MM.1S (cell line): ENCODE measurements at regions not wholly inside any gene's neighbourhood (a gene's known extent, or its start where the extent isn't known, plus 50 kb on each side); places are given as distances from the start of the nearest gene placed in this dataset.

Experiments used
- DNase-seq: peaks from one replicate; pipeline ENCODE4 v3.0.0-alpha.2; 2015
- H2AFZ ChIP-seq: fragments of 300-600 bp; sonication (generic); 2 replicates; pipeline ENCODE4 v1.6.0; 2016; ENCODE audit warnings: antibody characterized with exemption, low read length
- H3F3A ChIP-seq: fragments of 300-600 bp; sonication (generic); 2 replicates; pipeline ENCODE4 v1.6.1; 2016; ENCODE audit warnings: mild to moderate bottlenecking, antibody characterized with exemption, low read length, moderate library complexity, mixed read lengths; ENCODE audit not compliant: insufficient read depth
- H3K27ac ChIP-seq: fragments of 300-600 bp; sonication (generic); 2 replicates; pipeline ENCODE4 v1.5.1; 2016; ENCODE audit warnings: mild to moderate bottlenecking, low read length
- H3K27me3 ChIP-seq: fragments of 300-600 bp; sonication (generic); replicated peaks from 2 replicates; pipeline ENCODE4 v1.6.0; 2016; ENCODE audit warnings: low read length; ENCODE audit not compliant: insufficient read depth
- H3K36me3 ChIP-seq: fragments of 300-600 bp; sonication (generic); replicated peaks from 2 replicates; pipeline ENCODE4 v1.6.1; 2016; ENCODE audit warnings: mild to moderate bottlenecking, low read length, mixed read lengths; ENCODE audit not compliant: insufficient read depth
- H3K4me1 ChIP-seq: fragments of 300-600 bp; sonication (generic); 2 replicates; pipeline ENCODE4 v1.6.1; 2016; ENCODE audit warnings: low read length, mixed read lengths
- H3K4me2 ChIP-seq: fragments of 300-600 bp; sonication (generic); 2 replicates; pipeline ENCODE4 v1.6.0; 2016; ENCODE audit warnings: low read depth, low read length
- H3K4me3 ChIP-seq: fragments of 300-600 bp; sonication (generic); 2 replicates; pipeline ENCODE4 v1.5.1; 2016; ENCODE audit warnings: low read length, mixed read lengths
- H3K79me2 ChIP-seq: fragments of 300-600 bp; sonication (generic); 2 replicates; pipeline ENCODE4 v1.6.1; 2016; ENCODE audit warnings: mixed run types, low read length, mixed read lengths
- H3K9ac ChIP-seq: fragments of 300-600 bp; sonication (generic); 2 replicates; pipeline ENCODE4 v1.6.1; 2016; ENCODE audit warnings: low read length, mixed read lengths
- H3K9me2 ChIP-seq: fragments of 300-600 bp; sonication (generic); replicated peaks from 2 replicates; pipeline ENCODE4 v1.6.1; 2016; ENCODE audit warnings: mild to moderate bottlenecking, low read length, mixed read lengths; ENCODE audit not compliant: insufficient read depth
- H3K9me3 ChIP-seq: fragments of 300-600 bp; sonication (generic); replicated peaks from 2 replicates; pipeline ENCODE4 v1.6.1; 2016; ENCODE audit warnings: mild to moderate bottlenecking, low read length, mixed read lengths; ENCODE audit not compliant: insufficient read depth
- H4K20me1 ChIP-seq: fragments of 300-600 bp; sonication (generic); 2 replicates; pipeline ENCODE4 v1.6.1; 2016; ENCODE audit warnings: mild to moderate bottlenecking, low read length, moderate library complexity, mixed read lengths; ENCODE audit not compliant: insufficient read depth
- EZH2 ChIP-seq: fragments of 300-600 bp; sonication (generic); optimal IDR thresholded peaks from 2 replicates; pipeline ENCODE3; 2017; ENCODE audit warnings: low read depth, mild to moderate bottlenecking, antibody characterized with exemption, low read length, mixed read lengths
- EZH2phosphoT487 ChIP-seq: fragments of 300-600 bp; sonication (generic); IDR thresholded peaks from 2 replicates; pipeline ENCODE4 v1.6.1; 2018; ENCODE audit warnings: antibody characterized with exemption, low read length
- TF ChIP-seq, protein P1 (sequence below): fragments of 300-600 bp; sonication (generic); IDR thresholded peaks from 2 replicates; pipeline ENCODE4 v1.5.1; 2016; ENCODE audit warnings: antibody characterized with exemption, low read length, mixed read lengths

DNA sequence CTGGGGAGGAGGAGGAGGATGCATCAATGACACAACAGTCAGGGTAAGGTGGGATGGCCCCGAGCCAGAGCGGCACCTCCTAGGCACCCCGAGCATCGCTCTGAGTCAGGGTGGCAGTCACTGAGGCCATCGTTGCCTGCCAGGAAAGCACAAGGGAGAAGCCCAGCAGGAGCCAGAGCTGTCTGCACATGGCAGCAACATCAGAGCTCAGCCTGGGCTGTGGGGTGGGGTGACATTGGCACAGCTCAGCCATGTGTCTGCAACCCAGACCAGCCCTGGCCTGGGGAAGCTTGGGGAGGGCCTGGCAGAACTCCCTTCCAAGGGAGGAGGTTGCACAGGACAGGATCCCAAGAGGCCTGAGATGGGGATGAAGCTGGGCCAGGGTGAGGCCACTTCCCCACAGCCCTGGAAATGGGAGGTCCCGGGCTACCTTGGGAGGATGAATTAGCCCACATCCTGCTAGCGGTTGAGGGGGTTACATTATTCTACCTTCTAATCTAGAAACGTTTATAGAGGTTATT is 255.6 kb downstream of the MAFB start:
- no peak for DNase-seq
- Histone ChIP-seq H3K9ac (no peak overlapping the region), H3K4me2 (no peak overlapping the region), H3K4me3 (no peak overlapping the region), H3K27me3 (no peaks in the 10 kb centered on the region), H3K9me3 (no peaks in the 10 kb centered on the region), H3K27ac (no peak overlapping the region), H2AFZ (no peak overlapping the region), H3K79me2 (no peaks in the 10 kb centered on the region), H3K4me1 (no peaks in the 10 kb centered on the region), H3K9me2 (no peaks in the 10 kb centered on the region), H4K20me1 (no peaks in the 10 kb centered on the region), H3F3A (no peaks in the 10 kb centered on the region), H3K36me3 (no peaks in the 10 kb centered on the region)
- TF ChIP-seq, protein P1, sequence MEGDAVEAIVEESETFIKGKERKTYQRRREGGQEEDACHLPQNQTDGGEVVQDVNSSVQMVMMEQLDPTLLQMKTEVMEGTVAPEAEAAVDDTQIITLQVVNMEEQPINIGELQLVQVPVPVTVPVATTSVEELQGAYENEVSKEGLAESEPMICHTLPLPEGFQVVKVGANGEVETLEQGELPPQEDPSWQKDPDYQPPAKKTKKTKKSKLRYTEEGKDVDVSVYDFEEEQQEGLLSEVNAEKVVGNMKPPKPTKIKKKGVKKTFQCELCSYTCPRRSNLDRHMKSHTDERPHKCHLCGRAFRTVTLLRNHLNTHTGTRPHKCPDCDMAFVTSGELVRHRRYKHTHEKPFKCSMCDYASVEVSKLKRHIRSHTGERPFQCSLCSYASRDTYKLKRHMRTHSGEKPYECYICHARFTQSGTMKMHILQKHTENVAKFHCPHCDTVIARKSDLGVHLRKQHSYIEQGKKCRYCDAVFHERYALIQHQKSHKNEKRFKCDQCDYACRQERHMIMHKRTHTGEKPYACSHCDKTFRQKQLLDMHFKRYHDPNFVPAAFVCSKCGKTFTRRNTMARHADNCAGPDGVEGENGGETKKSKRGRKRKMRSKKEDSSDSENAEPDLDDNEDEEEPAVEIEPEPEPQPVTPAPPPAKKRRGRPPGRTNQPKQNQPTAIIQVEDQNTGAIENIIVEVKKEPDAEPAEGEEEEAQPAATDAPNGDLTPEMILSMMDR, result no peak
- TF ChIP-seq EZH2phosphoT487, result no peak
- no peak for TF ChIP-seq EZH2

DNA sequence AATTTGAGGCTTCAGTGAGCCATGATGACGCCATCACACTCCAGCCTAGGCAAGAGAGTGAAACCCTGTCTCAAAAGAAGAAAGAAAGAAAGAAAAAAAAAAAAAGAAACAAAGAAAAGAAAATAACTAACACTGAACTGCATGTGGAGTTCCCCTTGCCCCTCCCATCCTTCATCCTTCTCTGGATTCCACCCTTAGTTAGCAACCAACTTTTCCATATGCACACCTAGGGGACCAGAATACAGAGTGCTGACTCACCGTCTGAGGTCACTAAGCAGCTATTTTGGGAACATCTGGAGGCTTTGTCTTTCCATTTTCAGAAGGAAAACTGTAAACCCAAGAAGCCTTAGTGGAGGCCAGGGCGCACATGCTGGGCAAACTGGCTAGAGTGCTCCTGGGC is 257.4 kb downstream of the MAFB start:
- Histone ChIP-seq H3K9ac (no peak overlapping the region), H3K27me3 (no peaks in the 10 kb centered on the region), H3K27ac (no peak overlapping the region), H4K20me1 (no peaks in the 10 kb centered on the region), H3K9me3 (no peaks in the 10 kb centered on the region), H3K36me3 (no peaks in the 10 kb centered on the region), H3K79me2 (no peaks in the 10 kb centered on the region), H3F3A (no peaks in the 10 kb centered on the region), H3K4me1 (no peaks in the 10 kb centered on the region), H3K9me2 (no peaks in the 10 kb centered on the region), H3K4me2 (no peak overlapping the region), H2AFZ (no peak overlapping the region), H3K4me3 (no peak overlapping the region)
- no peak for TF ChIP-seq EZH2
- no peak for DNase-seq

DNA sequence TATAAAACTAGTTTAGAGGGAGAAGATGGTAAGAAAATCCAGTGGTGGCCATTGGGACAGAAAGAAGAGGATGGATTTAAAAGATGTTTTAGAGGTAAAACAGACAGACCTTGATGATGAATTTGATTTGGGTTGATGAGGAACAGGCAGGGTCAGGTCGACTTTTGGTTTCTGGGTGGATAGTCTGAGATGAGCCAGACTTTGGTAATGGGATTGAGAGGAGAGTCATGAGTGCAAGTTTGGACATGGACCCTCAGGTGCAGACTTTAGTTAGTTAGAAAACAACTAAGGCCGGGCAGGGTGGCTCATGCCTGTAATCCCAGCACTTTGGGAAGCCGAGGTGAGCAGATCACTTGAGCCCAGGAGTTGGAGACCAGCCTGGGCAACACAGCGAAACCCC is 257.9 kb downstream of the MAFB start:
- Histone ChIP-seq H3F3A (no peaks in the 10 kb centered on the region), H2AFZ (no peak overlapping the region), H3K27me3 (no peaks in the 10 kb centered on the region), H3K4me3 (no peak overlapping the region), H3K4me1 (no peaks in the 10 kb centered on the region), H3K27ac (no peak overlapping the region), H3K9me2 (no peaks in the 10 kb centered on the region), H3K9me3 (no peaks in the 10 kb centered on the region), H3K4me2 (no peak overlapping the region), H3K9ac (no peak overlapping the region), H3K79me2 (no peaks in the 10 kb centered on the region), H3K36me3 (no peaks in the 10 kb centered on the region), H4K20me1 (no peaks in the 10 kb centered on the region)
- no peak for DNase-seq
- TF ChIP-seq EZH2phosphoT487 (no peak), EZH2 (no peak)
- TF ChIP-seq, protein P1, result no peak

GRCh38 chr20:40427026-40427425 is 262.0 kb downstream of the MAFB start:
- Histone ChIP-seq H4K20me1 (no peaks in the 10 kb centered on the region), H3K27me3 (no peaks in the 10 kb centered on the region), H3K36me3 (no peaks in the 10 kb centered on the region), H3K4me2 (no peak overlapping the region), H3K27ac (no peak overlapping the region), H3K9me3 (no peaks in the 10 kb centered on the region), H2AFZ (no peak overlapping the region), H3K9me2 (no peaks in the 10 kb centered on the region), H3K4me3 (no peak overlapping the region), H3K9ac (no peak overlapping the region), H3F3A (no peaks in the 10 kb centered on the region), H3K4me1 (no peaks in the 10 kb centered on the region), H3K79me2 (no peaks in the 10 kb centered on the region)
- TF ChIP-seq EZH2, result no peak
- TF ChIP-seq, protein P1, result no peak
- TF ChIP-seq EZH2phosphoT487, result no peak
- DNase-seq, result no peak
